ENCODE measurements at regions not wholly inside any gene's neighbourhood (a gene's known extent, or its start where the extent isn't known, plus 50 kb on each side); places are given as distances from the start of the nearest gene placed in this dataset.

GRCh38 chr2:67524777-67525176 is 127.6 kb downstream of the ETAA1 start (continued):
- TF ChIP-seq ZNF592 (IDR thresholded peaks at IDR 0.05): no peak
- TF ChIP-seq HSF1 (IDR thresholded peaks at IDR 0.05; ENCODE audit: low read depth, low read length): no peak
- TF ChIP-seq ATF7 (IDR thresholded peaks at IDR 0.05; ENCODE audit: low read depth): no peak
- no peak for TF ChIP-seq BMI1 (IDR thresholded peaks at IDR 0.05; ENCODE audit: borderline replicate concordance)
- no peak for TF ChIP-seq SIN3A (IDR thresholded peaks at IDR 0.05; ENCODE audit: low read depth, low read length)
- TF ChIP-seq LARP7 (IDR thresholded peaks at IDR 0.05): no peak

GRCh38 chr2:67526283-67526682 is 129.2 kb downstream of the ETAA1 start:
- ChIA-PET POLR2A (no interaction called here), SMC1A (ENCODE audit: uncharacterized antibody, unreplicated experiment) (no interaction called here), CTCF (no interaction called here), RAD21 (ENCODE audit: unreplicated experiment) (interaction anchor here (1.0 kb wide), 1 partner anchor 1886 kb away, joined by 3 read pairs; no protein-coding TSS in a partner anchor)
- Histone ChIP-seq H2AFZ (ENCODE audit: control insufficient read depth, low read depth, low read length) (no peak overlapping the region), H3K4me2 (ENCODE audit: control insufficient read depth, insufficient read depth) (no peak overlapping the region), H3K4me3 (no peak overlapping the region), H3K9ac (ENCODE audit: control insufficient read depth, insufficient read depth, low read length) (no peak overlapping the region), H3K36me3 (ENCODE audit: control insufficient read depth in 2 of 2, insufficient read depth in 2 of 2, low read length in 1 of 2) (no peaks in the 10 kb centered on the region), H3K9me3 (replicated peaks; ENCODE audit: control insufficient read depth, insufficient read depth, low read length) (no peaks in the 10 kb centered on the region), H3K27me3 (replicated peaks in 1 of 2; ENCODE audit: control insufficient read depth in 2 of 2, insufficient read depth in 2 of 2, low read length in 1 of 2) (no peaks in the 10 kb centered on the region), H4K20me1 (ENCODE audit: control insufficient read depth, insufficient read depth) (no peaks in the 10 kb centered on the region), H3K4me1 (ENCODE audit: control insufficient read depth, insufficient read depth, low read length) (no peaks in the 10 kb centered on the region), H3K79me2 (ENCODE audit: control insufficient read depth, insufficient read depth, low read length) (no peaks in the 10 kb centered on the region), H3K27ac (ENCODE audit: control insufficient read depth, insufficient read depth) (no peak overlapping the region)
- no peak for FAIRE-seq
- TF ChIP-seq BCL11A (IDR thresholded peaks at IDR 0.05; ENCODE audit: low read depth, low read length): no peak
- TF ChIP-seq CHD2 (IDR thresholded peaks at IDR 0.05; ENCODE audit: borderline replicate concordance, low read depth, low read length): no peak
- no peak for TF ChIP-seq ZBED1 (IDR thresholded peaks at IDR 0.05; ENCODE audit: borderline replicate concordance)
- TF ChIP-seq FOS (IDR thresholded peaks at IDR 0.05; ENCODE audit: borderline replicate concordance, extremely low read depth, insufficient read length): no peak
- TF ChIP-seq YBX1 (IDR thresholded peaks at IDR 0.05): no peak
- no peak for TF ChIP-seq IRF4 (IDR thresholded peaks at IDR 0.05; ENCODE audit: low read depth, low read length)
- no peak for TF ChIP-seq NRF1 (conservative IDR thresholded peaks at IDR 0.05; ENCODE audit: low read depth, low read length)
- no peak for DNase-seq (ENCODE audit: low read depth, low spot score)
- WGBS (ENCODE audit: insufficient coverage, insufficient replicate concordance, low lambda C conversion rate, missing lambda C conversion rate): 50% methylated on average over 4 of the region's 4 CpGs
- in situ Hi-C loops (cut with MboI): no loop called here
- intact Hi-C loops (cut with micrococcal nuclease; ENCODE audit: unreplicated experiment): no loop called here
- no peak for ATAC-seq
- no TSS peak for BruUV-seq (replicated peaks)

Measured in GM12878 (cell line).